HEK293 (cell line): ENCODE measurements at regions not wholly inside any gene's neighbourhood (a gene's known extent, or its start where the extent isn't known, plus 50 kb on each side); places are given as distances from the start of the nearest gene placed in this dataset.

Experiments used
- CTCF ChIA-PET: fragments of 350-600 bp; formaldehyde crosslinking; extraction: SDS; loops from one replicate; lab custom pipeline; 2021; ENCODE audit warnings: antibody characterized with exemption; lab: Yijun Ruan, JAX
- POLR2A ChIA-PET: fragments of 300-600 bp; formaldehyde crosslinking; extraction: SDS; loops from one replicate; lab custom pipeline; 2020; ENCODE audit warnings: antibody characterized with exemption, inconsistent platforms; lab: Yijun Ruan, JAX
- H3K27ac ChIP-seq: fragments of 200-500 bp; sonication (Bioruptor generic); 2 replicates; pipeline ENCODE4 v1.5.1; 2014; ENCODE audit warnings: low read depth, low read length, control low read depth, inconsistent platforms; ENCODE audit errors: extremely low read depth
- H3K36me3 ChIP-seq, 2 experiments: fragments of 200-500 bp in 1 of 2; sonication (Bioruptor generic) in 1 of 2; 1 replicate in 1 of 2; 2 replicates in 1 of 2; pipeline ENCODE4 v1.5.1; 2014 to 2017; ENCODE audit warnings: inconsistent platforms in 2 of 2, low read length in 2 of 2; ENCODE audit not compliant: control insufficient read depth in 2 of 2, insufficient read depth in 1 of 2
- H3K4me1 ChIP-seq: fragments of 200-500 bp; sonication (Bioruptor generic); 2 replicates; pipeline ENCODE4 v1.5.1; 2014; ENCODE audit warnings: mild to moderate bottlenecking, low read length, inconsistent platforms; ENCODE audit not compliant: control insufficient read depth, insufficient read depth
- H3K4me3 ChIP-seq: 2 replicates; pipeline ENCODE4 v1.5.1; 2011; ENCODE audit warnings: low read depth, mild to moderate bottlenecking, control low read depth, low read length, moderate library complexity
- H3K9me3 ChIP-seq: fragments of 200-500 bp; sonication (Bioruptor generic); 2 replicates; pipeline ENCODE4 v1.5.1; 2014; ENCODE audit warnings: low read depth, low read length, inconsistent platforms; ENCODE audit not compliant: control insufficient read depth, insufficient read depth
- ELK4 ChIP-seq: IDR thresholded peaks from 2 replicates; pipeline ENCODE4 v1.6.1; 2011; ENCODE audit warnings: mild to moderate bottlenecking, low read depth, low read length, borderline replicate concordance
- GFI1B ChIP-seq: fragments of 450-650 bp; formaldehyde crosslinking; IDR thresholded peaks from 2 replicates; pipeline ENCODE4 v1.5.1; 2016; ENCODE audit warnings: missing biosample characterization, missing genetic modification characterization
- KLF1 ChIP-seq: fragments of 450-650 bp; formaldehyde crosslinking; IDR thresholded peaks from 2 replicates; pipeline ENCODE4 v1.5.1; 2016; ENCODE audit warnings: missing biosample characterization, missing genetic modification characterization
- KLF10 ChIP-seq: fragments of 450-650 bp; IDR thresholded peaks from 2 replicates; pipeline ENCODE4 v1.5.1; 2018; ENCODE audit warnings: missing biosample characterization, mild to moderate bottlenecking, missing genetic modification characterization
- KLF17 ChIP-seq: fragments of 450-650 bp; formaldehyde crosslinking; IDR thresholded peaks from 2 replicates; pipeline ENCODE4 v1.5.1; 2016; ENCODE audit warnings: missing biosample characterization, missing genetic modification characterization
- KLF7 ChIP-seq: fragments of 450-650 bp; formaldehyde crosslinking; IDR thresholded peaks from 2 replicates; pipeline ENCODE4 v1.5.1; 2016; ENCODE audit warnings: missing biosample characterization, missing genetic modification characterization, borderline replicate concordance
- SALL2 ChIP-seq: fragments of 450-650 bp; formaldehyde crosslinking; IDR thresholded peaks from 2 replicates; pipeline ENCODE4 v1.5.0; 2017; ENCODE audit warnings: missing biosample characterization, mild to moderate bottlenecking, missing genetic modification characterization, borderline replicate concordance
- YY1 ChIP-seq: fragments of 450-650 bp; formaldehyde crosslinking; IDR thresholded peaks from 2 replicates; pipeline ENCODE4 v1.5.1; 2018; ENCODE audit warnings: missing biosample characterization, missing genetic modification characterization
- YY2 ChIP-seq: fragments of 450-650 bp; formaldehyde crosslinking; IDR thresholded peaks from 2 replicates; pipeline ENCODE4 v1.5.1; 2016; ENCODE audit warnings: missing biosample characterization, missing genetic modification characterization
- ZBTB8A ChIP-seq: fragments of 450-650 bp; formaldehyde crosslinking; IDR thresholded peaks from 2 replicates; pipeline ENCODE4 v1.5.1; 2016; ENCODE audit warnings: missing biosample characterization, missing genetic modification characterization
- ZNF112 ChIP-seq: fragments of 450-650 bp; formaldehyde crosslinking; IDR thresholded peaks from 2 replicates; pipeline ENCODE4 v1.5.0; 2017; ENCODE audit warnings: missing biosample characterization, missing genetic modification characterization
- ZNF133 ChIP-seq: fragments of 450-650 bp; formaldehyde crosslinking; IDR thresholded peaks from 2 replicates; pipeline ENCODE4 v1.5.1; 2016; ENCODE audit warnings: missing biosample characterization, missing genetic modification characterization
- ZNF148 ChIP-seq: fragments of 450-650 bp; formaldehyde crosslinking; IDR thresholded peaks from 2 replicates; pipeline ENCODE4 v1.5.0; 2017; ENCODE audit warnings: missing biosample characterization, missing genetic modification characterization, borderline replicate concordance
- ZNF184 ChIP-seq: fragments of 450-650 bp; IDR thresholded peaks from 2 replicates; pipeline ENCODE4 v1.5.1; 2018; ENCODE audit warnings: missing biosample characterization, mild to moderate bottlenecking, missing genetic modification characterization
- ZNF2 ChIP-seq: fragments of 450-650 bp; formaldehyde crosslinking; IDR thresholded peaks from 2 replicates; pipeline ENCODE4 v1.5.1; 2016; ENCODE audit warnings: missing biosample characterization, missing genetic modification characterization
- ZNF394 ChIP-seq: fragments of 450-650 bp; formaldehyde crosslinking; IDR thresholded peaks from 2 replicates; pipeline ENCODE4 v1.5.1; 2016; ENCODE audit warnings: missing biosample characterization, missing genetic modification characterization, mild to moderate bottlenecking, moderate library complexity, borderline replicate concordance
- ZNF473 ChIP-seq: fragments of 450-650 bp; formaldehyde crosslinking; IDR thresholded peaks from 2 replicates; pipeline ENCODE4 v1.5.1; 2017; ENCODE audit warnings: missing biosample characterization, missing genetic modification characterization
- ZNF544 ChIP-seq: fragments of 450-650 bp; formaldehyde crosslinking; IDR thresholded peaks from 2 replicates; pipeline ENCODE4 v1.5.0; 2017; ENCODE audit warnings: missing biosample characterization, missing genetic modification characterization
- ZNF664 ChIP-seq: fragments of 450-650 bp; formaldehyde crosslinking; IDR thresholded peaks from 2 replicates; pipeline ENCODE4 v1.5.1; 2016; ENCODE audit warnings: missing biosample characterization, missing genetic modification characterization
- ZNF768 ChIP-seq: fragments of 450-650 bp; formaldehyde crosslinking; IDR thresholded peaks from 2 replicates; pipeline ENCODE4 v1.5.1; 2018; ENCODE audit warnings: missing biosample characterization, mild to moderate bottlenecking, missing genetic modification characterization
- ZNF777 ChIP-seq: fragments of 450-650 bp; formaldehyde crosslinking; IDR thresholded peaks from 2 replicates; pipeline ENCODE4 v1.5.1; 2017; ENCODE audit warnings: missing biosample characterization, missing genetic modification characterization, borderline replicate concordance

- TF ChIP-seq ZNF148 (tag by site-specific recombination): no peak
- TF ChIP-seq ZNF2 (tag by site-specific recombination): no peak
- no peak for TF ChIP-seq KLF10 (tag by site-specific recombination)
- no peak for TF ChIP-seq ZNF544
- TF ChIP-seq KLF1 (tag by site-specific recombination): no peak
Measured at GRCh38 chr2:57806449-57806968, 240.1 kb upstream of the VRK2 start (continued).

- POLR2A ChIA-PET: no interaction called here
- Histone ChIP-seq H3K4me3 (no peak overlapping the region), H3K4me1 (no peaks in the 10 kb centered on the region), H3K27ac (no peak overlapping the region)
- CTCF ChIA-PET: interaction anchor here (0.7 kb wide), 1 partner anchor 89 kb away, joined by 3 read pairs; no protein-coding TSS in a partner anchor
- no peak for TF ChIP-seq ZNF184 (tag by site-specific recombination)
- TF ChIP-seq ZNF133 (tag by site-specific recombination): no peak
- TF ChIP-seq ZNF768 (tag by site-specific recombination): no peak
- no peak for TF ChIP-seq SALL2 (tag by site-specific recombination)
- TF ChIP-seq, all 188 proteins: peak for 0
- Histone ChIP-seq H3K36me3 (no peaks in the 10 kb centered on the region), H3K9me3 (no peaks in the 10 kb centered on the region)
Measured at GRCh38 chr2:57809230-57809629, 237.4 kb upstream of the VRK2 start.

- H3K9me3 ChIP-seq: no peaks in the 10 kb centered on the region
- no peaks in the 10 kb centered on the region for H3K4me1 ChIP-seq
- no peak for TF ChIP-seq KLF7 (tag by site-specific recombination)
- no peak for TF ChIP-seq KLF17 (tag by site-specific recombination)
- no peak for TF ChIP-seq ZNF777
- TF ChIP-seq ZBTB8A: no peak
- TF ChIP-seq YY2 (tag by site-specific recombination): no peak
- TF ChIP-seq YY1 (tag by site-specific recombination): no peak
- TF ChIP-seq GFI1B: no peak
- TF ChIP-seq ZNF112 (tag by site-specific recombination): no peak
- no peak for TF ChIP-seq ZNF664 (tag by site-specific recombination)
- TF ChIP-seq ZNF394 (tag by site-specific recombination): no peak
- TF ChIP-seq ELK4: no peak
- no peak for TF ChIP-seq ZNF473 (tag by site-specific recombination)
- POLR2A ChIA-PET: no interaction called here
- no peak overlapping the region for H3K27ac ChIP-seq
- H3K4me3 ChIP-seq: no peak overlapping the region
- no peaks in the 10 kb centered on the region for H3K36me3 ChIP-seq
- CTCF ChIA-PET: no interaction called here
Measured at GRCh38 chr2:57821088-57821487, 225.5 kb upstream of the VRK2 start.
